Gastroesophageal sphincter (tissue), 4 donors: ENCODE measurements at regions not wholly inside any gene's neighbourhood (a gene's known extent, or its start where the extent isn't known, plus 50 kb on each side); places are given as distances from the start of the nearest gene placed in this dataset.

Source experiments
- ATAC-seq: fragments of 150-250 bp; one replicate; pipeline ENCODE4 v1.9.1; 2016; ENCODE audit warnings: mild to moderate bottlenecking, moderate library complexity
- H3K27ac ChIP-seq, 4 donors: fragments of 200-600 bp; sonication (generic) in 3 of 4; 1 replicate in 3 of 4; 2 replicates in 1 of 4; pipeline ENCODE4 v1.5.1; 2016 to 2019
- H3K27me3 ChIP-seq: fragments of 200-600 bp; sonication (generic); one replicate; pipeline ENCODE4 v1.5.1; 2019
- H3K36me3 ChIP-seq, 2 donors: fragments of 200-600 bp; sonication (generic); one replicate each; pipeline ENCODE4 v1.5.1; 2019; ENCODE audit warnings: control low read depth in 1 of 2
- H3K4me1 ChIP-seq, 3 donors: fragments of 200-600 bp; sonication (generic); 1 replicate in 2 of 3; 2 replicates in 1 of 3; pipeline ENCODE4 v1.5.1; 2016 to 2019; ENCODE audit warnings: control low read depth in 2 of 3
- H3K4me3 ChIP-seq, 2 donors: fragments of 200-600 bp; sonication (generic); one replicate each; pipeline ENCODE4 v1.5.1; 2019; ENCODE audit warnings: mild to moderate bottlenecking in 1 of 2, moderate library complexity in 1 of 2
- H3K9me3 ChIP-seq, 3 donors: fragments of 200-600 bp; sonication (generic); one replicate each; pipeline ENCODE4 v1.5.1; 2017 to 2019; ENCODE audit warnings: control low read depth in 2 of 3
- EP300 ChIP-seq: sonication (generic); formaldehyde crosslinking; IDR thresholded peaks from one replicate; pipeline ENCODE4 v1.6.1; 2017; ENCODE audit warnings: antibody characterized with exemption, mild to moderate bottlenecking
- POLR2A ChIP-seq, 2 donors: fragments of 450-650 bp; IDR thresholded peaks; one replicate each; pipeline ENCODE4 v1.6.1; 2017; ENCODE audit warnings: antibody characterized with exemption in 2 of 2, mild to moderate bottlenecking in 2 of 2, moderate library complexity in 1 of 2
- POLR2AphosphoS5 ChIP-seq: sonication (generic); formaldehyde crosslinking; IDR thresholded peaks from one replicate; pipeline ENCODE4 v1.6.1; 2017; ENCODE audit warnings: antibody characterized with exemption
- WGBS, 2 donors: methylation state at CpG; one replicate each; pipeline ENCODE4 v1.1.5; 2018; ENCODE audit warnings: low coverage in 1 of 2; 5-methylcytosine and 5-hydroxymethylcytosine counted together
- TF ChIP-seq, protein P1 (sequence below), 4 experiments: fragments of 200-600 bp in 2 of 4; fragments of 450-650 bp in 2 of 4; sonication (generic) in 1 of 4; IDR thresholded peaks; one replicate each; pipeline ENCODE4 v1.5.1; 2017 to 2019; ENCODE audit warnings: antibody characterized with exemption in 4 of 4, mild to moderate bottlenecking in 2 of 4, moderate library complexity in 2 of 4

DNA sequence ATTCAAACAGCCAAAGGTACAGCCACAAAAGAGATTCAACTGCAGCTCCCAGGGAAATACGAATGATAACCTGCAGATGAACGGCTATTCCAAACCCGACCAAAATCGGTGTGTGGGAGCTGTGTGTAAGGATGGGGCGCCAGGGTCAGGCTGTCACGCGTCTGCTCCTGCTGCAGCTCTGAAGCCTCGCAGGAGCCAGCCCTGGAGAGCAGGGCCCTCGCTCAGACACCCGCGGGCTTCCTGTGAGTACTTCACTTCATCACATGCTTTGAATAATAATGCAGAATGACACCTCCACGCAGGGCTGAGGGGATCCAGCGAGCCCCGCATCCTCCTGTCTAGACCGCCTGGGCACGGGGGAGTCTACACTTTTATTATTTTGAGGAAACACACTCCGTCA lies 307.5 kb upstream of the IRX2 start:
- WGBS, 2 donors: 38 to 53% methylated on average over 7 to 13 of the region's 17 CpGs
- H3K4me1 ChIP-seq: no peaks in the 10 kb centered on the region
- H3K27me3 ChIP-seq: peaks cover 33% of the 10 kb centered on the region
- no peak for ATAC-seq
- no peaks in the 10 kb centered on the region for H3K36me3 ChIP-seq
- no peak for TF ChIP-seq EP300
- TF ChIP-seq, protein P1, sequence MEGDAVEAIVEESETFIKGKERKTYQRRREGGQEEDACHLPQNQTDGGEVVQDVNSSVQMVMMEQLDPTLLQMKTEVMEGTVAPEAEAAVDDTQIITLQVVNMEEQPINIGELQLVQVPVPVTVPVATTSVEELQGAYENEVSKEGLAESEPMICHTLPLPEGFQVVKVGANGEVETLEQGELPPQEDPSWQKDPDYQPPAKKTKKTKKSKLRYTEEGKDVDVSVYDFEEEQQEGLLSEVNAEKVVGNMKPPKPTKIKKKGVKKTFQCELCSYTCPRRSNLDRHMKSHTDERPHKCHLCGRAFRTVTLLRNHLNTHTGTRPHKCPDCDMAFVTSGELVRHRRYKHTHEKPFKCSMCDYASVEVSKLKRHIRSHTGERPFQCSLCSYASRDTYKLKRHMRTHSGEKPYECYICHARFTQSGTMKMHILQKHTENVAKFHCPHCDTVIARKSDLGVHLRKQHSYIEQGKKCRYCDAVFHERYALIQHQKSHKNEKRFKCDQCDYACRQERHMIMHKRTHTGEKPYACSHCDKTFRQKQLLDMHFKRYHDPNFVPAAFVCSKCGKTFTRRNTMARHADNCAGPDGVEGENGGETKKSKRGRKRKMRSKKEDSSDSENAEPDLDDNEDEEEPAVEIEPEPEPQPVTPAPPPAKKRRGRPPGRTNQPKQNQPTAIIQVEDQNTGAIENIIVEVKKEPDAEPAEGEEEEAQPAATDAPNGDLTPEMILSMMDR (IDR thresholded peaks at IDR 0.05): no peak
- TF ChIP-seq POLR2AphosphoS5: no peak
- TF ChIP-seq POLR2A (IDR thresholded peaks at IDR 0.05): no peak
- H3K9me3 ChIP-seq: peaks cover 0 to 42% (median 0%) of the 10 kb centered on the region in 3 donors
- no peak overlapping the region for H3K4me3 ChIP-seq
- H3K27ac ChIP-seq: no peak overlapping the region

DNA sequence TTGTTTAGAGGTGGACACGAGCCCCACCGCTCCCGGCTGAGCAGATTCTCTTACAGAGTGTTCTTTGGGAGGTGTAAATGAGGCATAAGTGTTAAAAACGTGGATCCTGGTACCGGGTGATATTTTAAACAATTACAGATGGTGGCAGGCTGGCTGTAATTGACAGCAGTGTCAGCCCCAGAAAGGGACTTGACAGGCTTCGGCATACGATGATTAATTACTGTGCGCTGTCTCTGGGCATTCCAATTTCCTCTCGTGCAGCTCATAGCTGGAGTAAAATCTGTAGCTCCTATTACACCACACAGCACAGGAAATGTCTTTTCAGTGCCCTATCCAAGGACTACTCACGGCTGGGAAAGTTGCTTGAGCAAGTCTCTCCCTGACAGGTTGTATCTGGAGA lies 305.4 kb upstream of the IRX2 start:
- Histone ChIP-seq H3K36me3 (no peaks in the 10 kb centered on the region), H3K27me3 (peaks cover 33% of the 10 kb centered on the region), H3K9me3 (peaks cover 0 to 31% (median 0%) of the 10 kb centered on the region in 3 donors), H3K4me3 (no peak overlapping the region), H3K27ac (no peak overlapping the region), H3K4me1 (no peaks in the 10 kb centered on the region)
- ATAC-seq: no peak
- no peak for TF ChIP-seq POLR2A (IDR thresholded peaks at IDR 0.05)
- TF ChIP-seq, protein P1 (IDR thresholded peaks at IDR 0.05): no peak
- no peak for TF ChIP-seq EP300
- TF ChIP-seq POLR2AphosphoS5: no peak
- WGBS, 2 donors: 13 to 31% methylated on average over 8 to 9 of the region's 10 CpGs

GRCh38 chr5:3051400-3051799 lies 299.9 kb upstream of the IRX2 start:
- peaks cover 9% of the 10 kb centered on the region for H3K27me3 ChIP-seq
- no peaks in the 10 kb centered on the region for H3K9me3 ChIP-seq
- H3K4me3 ChIP-seq: no peak overlapping the region
- no peaks in the 10 kb centered on the region for H3K4me1 ChIP-seq
- WGBS, 2 donors: 66% methylated on average over 4 of the region's 16 CpGs; no CpG with 5 or more reads in 1 of the 2 donors
- TF ChIP-seq POLR2AphosphoS5: no peak
- TF ChIP-seq, protein P1 (IDR thresholded peaks at IDR 0.05): no peak
- no peak for TF ChIP-seq EP300
- TF ChIP-seq POLR2A (IDR thresholded peaks at IDR 0.05): no peak
- H3K36me3 ChIP-seq: no peaks in the 10 kb centered on the region
- no peak overlapping the region for H3K27ac ChIP-seq
- no peak for ATAC-seq

DNA sequence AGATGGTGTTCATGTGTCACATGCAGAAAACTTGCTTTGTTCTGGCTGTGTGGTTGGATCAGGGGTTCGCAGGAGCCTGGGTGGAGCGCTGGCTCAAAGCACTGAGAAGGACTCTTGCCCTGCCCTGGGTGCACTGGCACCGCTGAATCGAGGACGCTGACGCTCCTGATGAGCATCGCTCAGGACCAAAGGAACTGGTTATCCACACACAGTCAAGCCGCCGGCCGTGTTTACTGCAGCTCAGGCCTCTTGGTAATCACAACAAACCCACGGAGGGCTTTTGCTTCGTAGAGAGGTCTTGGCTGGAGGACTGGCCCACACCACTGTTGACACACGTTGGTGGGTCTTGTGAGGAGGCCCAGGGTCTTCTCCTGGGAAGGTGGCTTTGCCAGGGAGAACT lies 299.4 kb upstream of the IRX2 start:
- no peaks in the 10 kb centered on the region for H3K9me3 ChIP-seq
- H3K27ac ChIP-seq: no peak overlapping the region
- no peaks in the 10 kb centered on the region for H3K4me1 ChIP-seq
- peaks cover 7% of the 10 kb centered on the region for H3K27me3 ChIP-seq
- WGBS, 2 donors: 70 to 88% methylated on average over 3 to 7 of the region's 13 CpGs
- H3K4me3 ChIP-seq: no peak overlapping the region
- H3K36me3 ChIP-seq: no peaks in the 10 kb centered on the region
- no peak for TF ChIP-seq POLR2A (IDR thresholded peaks at IDR 0.05)
- TF ChIP-seq POLR2AphosphoS5: no peak
- no peak for ATAC-seq

GRCh38 chr5:3049261-3049660 lies 297.8 kb upstream of the IRX2 start:
- ATAC-seq: no peak
- Histone ChIP-seq H3K27me3 (peaks cover 7% of the 10 kb centered on the region), H3K4me1 (no peaks in the 10 kb centered on the region), H3K9me3 (no peaks in the 10 kb centered on the region), H3K36me3 (no peaks in the 10 kb centered on the region), H3K27ac (no peak overlapping the region), H3K4me3 (no peak overlapping the region)
- WGBS, 2 donors: 71 to 74% methylated on average over 3 to 9 of the region's 11 CpGs
- TF ChIP-seq POLR2A (IDR thresholded peaks at IDR 0.05) (no peak), EP300 (no peak), POLR2AphosphoS5 (no peak)
- TF ChIP-seq, protein P1 (IDR thresholded peaks at IDR 0.05): no peak
